GM18867 (cell line): ENCODE measurements at regions not wholly inside any gene's neighbourhood (a gene's known extent, or its start where the extent isn't known, plus 50 kb on each side); places are given as distances from the start of the nearest gene placed in this dataset.
A peak's percentile ranks its signal among the peaks of the same experiment; 100 is the strongest.

ENCODE experiments used
- ATAC-seq: cut with Tn5 transposase; IDR thresholded peaks from one replicate; pipeline ENCODE4 v1.9.1; 2021; ENCODE audit warnings: mild to moderate bottlenecking, moderate library complexity; ENCODE audit not compliant: unreplicated experiment

GRCh38 chr6:168885751-168886742 is 367.6 kb downstream of the THBS2 start:
- ATAC-seq, result no peak

- ATAC-seq, result no peak
Measured at GRCh38 chr6:168885196-168885595, 368.4 kb downstream of the THBS2 start.

GRCh38 chr6:168884646-168885086 is 369.0 kb downstream of the THBS2 start:
- ATAC-seq, result peak; percentile 87

GRCh38 chr6:168884050-168884645 is 369.5 kb downstream of the THBS2 start:
- peak; percentile 18 for ATAC-seq

GRCh38 chr6:168883410-168884049 is 370.1 kb downstream of the THBS2 start:
- no peak for ATAC-seq

- no peak for ATAC-seq
Measured at GRCh38 chr6:168880271-168880670, 373.4 kb downstream of the THBS2 start.

GRCh38 chr6:168877821-168878282 is 375.8 kb downstream of the THBS2 start:
- no peak for ATAC-seq

GRCh38 chr6:168876956-168877355 is 376.7 kb downstream of the THBS2 start:
- no peak for ATAC-seq

- no peak for ATAC-seq
Measured at GRCh38 chr6:168875811-168876576, 377.7 kb downstream of the THBS2 start.

- ATAC-seq, result no peak
Measured at GRCh38 chr6:168874637-168875036, 379.0 kb downstream of the THBS2 start.

- no peak for ATAC-seq
Measured at GRCh38 chr6:168873278-168874190, 380.1 kb downstream of the THBS2 start.

GRCh38 chr6:168871642-168872315 is 381.9 kb downstream of the THBS2 start:
- no peak for ATAC-seq

- no peak for ATAC-seq
Measured at GRCh38 chr6:168870982-168871381, 382.7 kb downstream of the THBS2 start.

- ATAC-seq, result no peak
Measured at GRCh38 chr6:168867247-168868102, 386.2 kb downstream of the THBS2 start.

GRCh38 chr6:168866534-168866933 is 387.1 kb downstream of the THBS2 start:
- no peak for ATAC-seq

- ATAC-seq, result no peak
Measured at GRCh38 chr6:168865522-168865921, 388.1 kb downstream of the THBS2 start.

- no peak for ATAC-seq
Measured at GRCh38 chr6:168864541-168865460, 388.8 kb downstream of the THBS2 start.
